Stimulated activated CD4-positive, alpha-beta T cell treated with anti-CD3 and anti-CD28 coated beads, Interleukin-15, amount 100 ng/mL, for 48 hours (primary cell): ENCODE measurements at regions not wholly inside any gene's neighbourhood (a gene's known extent, or its start where the extent isn't known, plus 50 kb on each side); places are given as distances from the start of the nearest gene placed in this dataset.

ENCODE experiments used
- DNase-seq, 2 donors: peaks; one replicate each; pipeline ENCODE4 v3.0.0-alpha.2; 2020; ENCODE audit warnings: low read depth in 2 of 2

GRCh38 chr11:134647066-134647743 lies 235.2 kb upstream of the B3GAT1 start:
- DNase-seq: no peak

GRCh38 chr11:134646561-134646960 lies 234.5 kb upstream of the B3GAT1 start:
- DNase-seq: no peak

- no peak for DNase-seq
These were observed 233.5 kb upstream of the B3GAT1 start for GRCh38 chr11:134645576-134645975.

GRCh38 chr11:134644476-134645456 lies 232.7 kb upstream of the B3GAT1 start:
- DNase-seq: no peak

GRCh38 chr11:134643115-134644012 lies 231.3 kb upstream of the B3GAT1 start:
- DNase-seq: no peak

GRCh38 chr11:134642206-134642605 lies 230.2 kb upstream of the B3GAT1 start:
- DNase-seq: no peak

GRCh38 chr11:134640971-134641968 lies 229.2 kb upstream of the B3GAT1 start:
- no peak for DNase-seq

GRCh38 chr11:134640536-134640935 lies 228.5 kb upstream of the B3GAT1 start:
- no peak for DNase-seq

GRCh38 chr11:134639586-134640330 lies 227.7 kb upstream of the B3GAT1 start:
- DNase-seq: no peak

- no peak for DNase-seq
These were observed 226.9 kb upstream of the B3GAT1 start for GRCh38 chr11:134638796-134639430.

- no peak for DNase-seq
These were observed 225.3 kb upstream of the B3GAT1 start for GRCh38 chr11:134637091-134638015.

- no peak for DNase-seq
These were observed 224.0 kb upstream of the B3GAT1 start for GRCh38 chr11:134636071-134636470.

GRCh38 chr11:134634897-134635831 lies 223.1 kb upstream of the B3GAT1 start:
- DNase-seq: no peak

- DNase-seq: no peak
These were observed 221.2 kb upstream of the B3GAT1 start for GRCh38 chr11:134633276-134633675.

GRCh38 chr11:134632347-134633119 lies 220.5 kb upstream of the B3GAT1 start:
- DNase-seq: no peak

- DNase-seq: no peak
These were observed 218.8 kb upstream of the B3GAT1 start for GRCh38 chr11:134630861-134631260.
